SK-N-SH treated with all-trans-retinoic acid at 6 μM for 48 hours (cell line): ENCODE measurements at regions not wholly inside any gene's neighbourhood (a gene's known extent, or its start where the extent isn't known, plus 50 kb on each side); places are given as distances from the start of the nearest gene placed in this dataset.

Experiments used
- ATAC-seq: fragments of 200-7000 bp; cut with Tn5 transposase; 3 replicates; pipeline ENCODE4 v1.9.1; 2020; ENCODE audit warnings: mild to moderate bottlenecking, moderate library complexity
- ARNTL ChIP-seq: fragments of 450-650 bp; formaldehyde crosslinking; IDR thresholded peaks from 2 replicates; pipeline ENCODE4 v1.5.0; 2020; ENCODE audit warnings: low read depth, mild to moderate bottlenecking, moderate library complexity, borderline replicate concordance
- CSDC2 ChIP-seq: fragments of 250-450 bp; sonication (Bioruptor Pico); IDR thresholded peaks from 2 replicates; pipeline ENCODE4 v1.5.0; 2020; ENCODE audit warnings: mild to moderate bottlenecking, moderate library complexity
- ESRRG ChIP-seq: fragments of 250-450 bp; sonication (Bioruptor Pico); IDR thresholded peaks from 2 replicates; pipeline ENCODE4 v1.6.1; 2021; ENCODE audit warnings: mild to moderate bottlenecking
- GLIS3 ChIP-seq: fragments of 250-450 bp; sonication (Bioruptor Pico); IDR thresholded peaks from 2 replicates; pipeline ENCODE4 v1.5.0; 2020; ENCODE audit warnings: mild to moderate bottlenecking, moderate library complexity
- ISL1 ChIP-seq: fragments of 250-450 bp; sonication (Bioruptor Pico); IDR thresholded peaks from 2 replicates; pipeline ENCODE4 v2.1.2; 2022; ENCODE audit warnings: mild to moderate bottlenecking, moderate library complexity
- OSR1 ChIP-seq: fragments of 250-450 bp; sonication (Bioruptor Pico); IDR thresholded peaks from 2 replicates; pipeline ENCODE4 v1.8.0; 2022; ENCODE audit warnings: moderate library complexity, mild to moderate bottlenecking, inconsistent platforms
- PPARA ChIP-seq: fragments of 250-450 bp; sonication (Bioruptor Pico); IDR thresholded peaks from 2 replicates; pipeline ENCODE4 v1.5.0; 2020; ENCODE audit warnings: mild to moderate bottlenecking, borderline replicate concordance
- RARB ChIP-seq: fragments of 250-450 bp; sonication (Bioruptor Pico); IDR thresholded peaks from 2 replicates; pipeline ENCODE4 v1.8.0; 2021; ENCODE audit warnings: mild to moderate bottlenecking, moderate library complexity
- SNAI2 ChIP-seq: fragments of 250-450 bp; sonication (Bioruptor Pico); IDR thresholded peaks from 2 replicates; pipeline ENCODE4 v1.5.0; 2020; ENCODE audit warnings: mild to moderate bottlenecking, moderate library complexity
- TCF4 ChIP-seq: fragments of 250-450 bp; sonication (Bioruptor Pico); IDR thresholded peaks from 2 replicates; pipeline ENCODE4 v1.8.0; 2021; ENCODE audit warnings: mild to moderate bottlenecking, moderate library complexity, borderline replicate concordance
- TOX ChIP-seq: fragments of 250-450 bp; sonication (Bioruptor Pico); IDR thresholded peaks from 2 replicates; pipeline ENCODE4 v1.8.0; 2021; ENCODE audit warnings: mild to moderate bottlenecking, moderate library complexity, borderline replicate concordance
- ZC3H10 ChIP-seq: fragments of 250-450 bp; sonication (Bioruptor Pico); IDR thresholded peaks from 2 replicates; pipeline ENCODE4 v1.5.1; 2021; ENCODE audit warnings: mild to moderate bottlenecking, moderate library complexity
- ZFP3 ChIP-seq: fragments of 250-450 bp; sonication (Bioruptor Pico); IDR thresholded peaks from 2 replicates; pipeline ENCODE4 v1.5.0; 2020; ENCODE audit warnings: mild to moderate bottlenecking, moderate library complexity
- ZFP30 ChIP-seq: fragments of 450-650 bp; formaldehyde crosslinking; IDR thresholded peaks from 2 replicates; pipeline ENCODE4 v1.5.0; 2022; ENCODE audit warnings: mild to moderate bottlenecking, moderate library complexity
- ZNF565 ChIP-seq: fragments of 450-650 bp; formaldehyde crosslinking; conservative IDR thresholded peaks from 2 replicates; pipeline ENCODE4 v1.5.0; 2020; ENCODE audit warnings: low read depth, mild to moderate bottlenecking, moderate library complexity
- ZNF70 ChIP-seq: fragments of 450-650 bp; formaldehyde crosslinking; IDR thresholded peaks from 2 replicates; pipeline ENCODE4 v1.5.0; 2020; ENCODE audit warnings: mild to moderate bottlenecking, moderate library complexity
- ZNF8 ChIP-seq: fragments of 450-650 bp; formaldehyde crosslinking; IDR thresholded peaks from 2 replicates; pipeline ENCODE4 v1.5.0; 2020; ENCODE audit warnings: mild to moderate bottlenecking, moderate library complexity
- TF ChIP-seq, protein P1 (sequence below): fragments of 250-450 bp; sonication (Bioruptor Pico); IDR thresholded peaks from 2 replicates; pipeline ENCODE4 v1.8.0; 2021; ENCODE audit warnings: low read depth, mild to moderate bottlenecking, moderate library complexity, borderline replicate concordance
- TF ChIP-seq, protein P2 (sequence below): fragments of 250-450 bp; sonication (Bioruptor Pico); IDR thresholded peaks from 2 replicates; pipeline ENCODE4 v1.5.1; 2020; ENCODE audit warnings: low read depth, mild to moderate bottlenecking, moderate library complexity
- TF ChIP-seq, protein P3 (sequence below): fragments of 250-450 bp; sonication (Bioruptor Pico); IDR thresholded peaks from 2 replicates; pipeline ENCODE4 v1.5.1; 2021; ENCODE audit warnings: mild to moderate bottlenecking, moderate library complexity
- TF ChIP-seq, protein P4 (sequence below): fragments of 250-450 bp; sonication (Bioruptor Pico); IDR thresholded peaks from 2 replicates; pipeline ENCODE4 v1.5.0; 2020; ENCODE audit warnings: mild to moderate bottlenecking, moderate library complexity
- TF ChIP-seq, protein P5 (sequence below): fragments of 250-450 bp; sonication (Bioruptor Pico); IDR thresholded peaks from 2 replicates; pipeline ENCODE4 v1.8.0; 2020; ENCODE audit warnings: mild to moderate bottlenecking, moderate library complexity, borderline replicate concordance

DNA sequence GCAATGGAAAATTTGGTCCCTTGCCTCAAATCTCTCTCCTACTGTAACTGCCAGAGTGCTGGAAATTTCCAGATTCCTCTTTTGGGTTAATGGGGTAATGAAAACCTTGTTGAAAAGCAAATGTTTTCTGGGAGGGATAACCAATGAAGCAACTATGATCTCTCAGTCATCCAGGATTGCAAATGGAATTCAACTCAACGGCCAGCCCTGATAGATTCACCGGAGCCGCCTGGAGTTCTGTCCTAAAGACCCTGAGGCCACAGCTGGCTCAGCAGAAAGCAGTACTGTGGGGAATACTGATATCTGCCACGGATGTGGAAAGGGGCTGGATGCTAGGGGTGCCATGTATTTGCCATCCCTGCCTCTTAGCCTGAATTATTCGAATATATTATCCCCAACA lies 167.8 kb downstream of the NRP2 start:
- no peak for ATAC-seq
- TF ChIP-seq ARNTL (CRISPR knock-in tag), result no peak
- TF ChIP-seq, protein P1, sequence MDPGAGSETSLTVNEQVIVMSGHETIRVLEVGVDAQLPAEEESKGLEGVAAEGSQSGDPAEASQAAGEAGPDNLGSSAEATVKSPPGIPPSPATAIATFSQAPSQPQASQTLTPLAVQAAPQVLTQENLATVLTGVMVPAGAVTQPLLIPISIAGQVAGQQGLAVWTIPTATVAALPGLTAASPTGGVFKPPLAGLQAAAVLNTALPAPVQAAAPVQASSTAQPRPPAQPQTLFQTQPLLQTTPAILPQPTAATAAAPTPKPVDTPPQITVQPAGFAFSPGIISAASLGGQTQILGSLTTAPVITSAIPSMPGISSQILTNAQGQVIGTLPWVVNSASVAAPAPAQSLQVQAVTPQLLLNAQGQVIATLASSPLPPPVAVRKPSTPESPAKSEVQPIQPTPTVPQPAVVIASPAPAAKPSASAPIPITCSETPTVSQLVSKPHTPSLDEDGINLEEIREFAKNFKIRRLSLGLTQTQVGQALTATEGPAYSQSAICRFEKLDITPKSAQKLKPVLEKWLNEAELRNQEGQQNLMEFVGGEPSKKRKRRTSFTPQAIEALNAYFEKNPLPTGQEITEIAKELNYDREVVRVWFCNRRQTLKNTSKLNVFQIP (CRISPR knock-in tag), result no peak
- TF ChIP-seq RARB (CRISPR knock-in tag), result no peak
- no peak for TF ChIP-seq TOX (CRISPR knock-in tag)
- no peak for TF ChIP-seq OSR1 (CRISPR knock-in tag)
- TF ChIP-seq ZNF8 (CRISPR knock-in tag), result no peak
- TF ChIP-seq SNAI2 (CRISPR knock-in tag), result no peak
- TF ChIP-seq PPARA (CRISPR knock-in tag), result no peak
- no peak for TF ChIP-seq ZNF70 (CRISPR knock-in tag)
- TF ChIP-seq, protein P2, sequence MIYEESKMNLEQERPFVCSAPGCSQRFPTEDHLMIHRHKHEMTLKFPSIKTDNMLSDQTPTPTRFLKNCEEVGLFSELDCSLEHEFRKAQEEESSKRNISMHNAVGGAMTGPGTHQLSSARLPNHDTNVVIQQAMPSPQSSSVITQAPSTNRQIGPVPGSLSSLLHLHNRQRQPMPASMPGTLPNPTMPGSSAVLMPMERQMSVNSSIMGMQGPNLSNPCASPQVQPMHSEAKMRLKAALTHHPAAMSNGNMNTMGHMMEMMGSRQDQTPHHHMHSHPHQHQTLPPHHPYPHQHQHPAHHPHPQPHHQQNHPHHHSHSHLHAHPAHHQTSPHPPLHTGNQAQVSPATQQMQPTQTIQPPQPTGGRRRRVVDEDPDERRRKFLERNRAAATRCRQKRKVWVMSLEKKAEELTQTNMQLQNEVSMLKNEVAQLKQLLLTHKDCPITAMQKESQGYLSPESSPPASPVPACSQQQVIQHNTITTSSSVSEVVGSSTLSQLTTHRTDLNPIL, result no peak
- TF ChIP-seq, all 23 proteins: peak for 0

DNA sequence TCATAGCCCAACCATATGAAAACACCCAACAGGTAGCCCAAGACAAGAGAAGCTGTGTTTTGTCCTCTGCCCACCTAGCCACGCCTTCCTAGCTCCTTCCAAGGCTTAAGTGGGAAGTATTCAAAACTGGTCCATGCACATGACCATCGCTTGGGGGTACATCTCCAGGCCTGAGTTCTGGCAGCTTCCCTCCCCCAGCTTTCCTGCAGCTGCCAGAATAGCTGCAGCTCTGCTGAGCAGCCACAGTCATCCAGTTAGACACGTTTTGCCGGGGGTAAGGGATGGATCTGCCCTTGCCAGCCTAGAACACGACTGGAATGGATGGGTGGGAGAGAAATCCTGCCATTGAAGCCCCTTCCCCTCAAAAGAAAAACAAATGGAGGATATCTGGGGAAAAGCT lies 166.8 kb downstream of the NRP2 start:
- TF ChIP-seq, protein P1 (CRISPR knock-in tag), result no peak
- TF ChIP-seq SNAI2 (CRISPR knock-in tag), result no peak
- TF ChIP-seq, protein P3, sequence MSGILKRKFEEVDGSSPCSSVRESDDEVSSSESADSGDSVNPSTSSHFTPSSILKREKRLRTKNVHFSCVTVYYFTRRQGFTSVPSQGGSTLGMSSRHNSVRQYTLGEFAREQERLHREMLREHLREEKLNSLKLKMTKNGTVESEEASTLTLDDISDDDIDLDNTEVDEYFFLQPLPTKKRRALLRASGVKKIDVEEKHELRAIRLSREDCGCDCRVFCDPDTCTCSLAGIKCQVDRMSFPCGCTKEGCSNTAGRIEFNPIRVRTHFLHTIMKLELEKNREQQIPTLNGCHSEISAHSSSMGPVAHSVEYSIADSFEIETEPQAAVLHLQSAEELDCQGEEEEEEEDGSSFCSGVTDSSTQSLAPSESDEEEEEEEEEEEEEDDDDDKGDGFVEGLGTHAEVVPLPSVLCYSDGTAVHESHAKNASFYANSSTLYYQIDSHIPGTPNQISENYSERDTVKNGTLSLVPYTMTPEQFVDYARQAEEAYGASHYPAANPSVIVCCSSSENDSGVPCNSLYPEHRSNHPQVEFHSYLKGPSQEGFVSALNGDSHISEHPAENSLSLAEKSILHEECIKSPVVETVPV (CRISPR knock-in tag), result no peak
- no peak for TF ChIP-seq CSDC2
- no peak for TF ChIP-seq TCF4
- TF ChIP-seq ZC3H10 (CRISPR knock-in tag), result no peak
- TF ChIP-seq RARB (CRISPR knock-in tag), result no peak
- TF ChIP-seq, protein P2, result no peak
- TF ChIP-seq, protein P4, sequence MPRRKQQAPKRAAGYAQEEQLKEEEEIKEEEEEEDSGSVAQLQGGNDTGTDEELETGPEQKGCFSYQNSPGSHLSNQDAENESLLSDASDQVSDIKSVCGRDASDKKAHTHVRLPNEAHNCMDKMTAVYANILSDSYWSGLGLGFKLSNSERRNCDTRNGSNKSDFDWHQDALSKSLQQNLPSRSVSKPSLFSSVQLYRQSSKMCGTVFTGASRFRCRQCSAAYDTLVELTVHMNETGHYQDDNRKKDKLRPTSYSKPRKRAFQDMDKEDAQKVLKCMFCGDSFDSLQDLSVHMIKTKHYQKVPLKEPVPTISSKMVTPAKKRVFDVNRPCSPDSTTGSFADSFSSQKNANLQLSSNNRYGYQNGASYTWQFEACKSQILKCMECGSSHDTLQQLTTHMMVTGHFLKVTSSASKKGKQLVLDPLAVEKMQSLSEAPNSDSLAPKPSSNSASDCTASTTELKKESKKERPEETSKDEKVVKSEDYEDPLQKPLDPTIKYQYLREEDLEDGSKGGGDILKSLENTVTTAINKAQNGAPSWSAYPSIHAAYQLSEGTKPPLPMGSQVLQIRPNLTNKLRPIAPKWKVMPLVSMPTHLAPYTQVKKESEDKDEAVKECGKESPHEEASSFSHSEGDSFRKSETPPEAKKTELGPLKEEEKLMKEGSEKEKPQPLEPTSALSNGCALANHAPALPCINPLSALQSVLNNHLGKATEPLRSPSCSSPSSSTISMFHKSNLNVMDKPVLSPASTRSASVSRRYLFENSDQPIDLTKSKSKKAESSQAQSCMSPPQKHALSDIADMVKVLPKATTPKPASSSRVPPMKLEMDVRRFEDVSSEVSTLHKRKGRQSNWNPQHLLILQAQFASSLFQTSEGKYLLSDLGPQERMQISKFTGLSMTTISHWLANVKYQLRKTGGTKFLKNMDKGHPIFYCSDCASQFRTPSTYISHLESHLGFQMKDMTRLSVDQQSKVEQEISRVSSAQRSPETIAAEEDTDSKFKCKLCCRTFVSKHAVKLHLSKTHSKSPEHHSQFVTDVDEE (CRISPR knock-in tag), result no peak
- TF ChIP-seq ZFP30 (CRISPR knock-in tag), result no peak
- TF ChIP-seq ESRRG, result no peak
- no peak for TF ChIP-seq ZNF70 (CRISPR knock-in tag)
- TF ChIP-seq ZFP3 (CRISPR knock-in tag), result no peak
- no peak for TF ChIP-seq ZNF8 (CRISPR knock-in tag)
- no peak for TF ChIP-seq GLIS3 (CRISPR knock-in tag)
- no peak for TF ChIP-seq PPARA (CRISPR knock-in tag)
- TF ChIP-seq ZNF565 (CRISPR knock-in tag), result no peak
- TF ChIP-seq ARNTL (CRISPR knock-in tag), result no peak
- no peak for ATAC-seq

DNA sequence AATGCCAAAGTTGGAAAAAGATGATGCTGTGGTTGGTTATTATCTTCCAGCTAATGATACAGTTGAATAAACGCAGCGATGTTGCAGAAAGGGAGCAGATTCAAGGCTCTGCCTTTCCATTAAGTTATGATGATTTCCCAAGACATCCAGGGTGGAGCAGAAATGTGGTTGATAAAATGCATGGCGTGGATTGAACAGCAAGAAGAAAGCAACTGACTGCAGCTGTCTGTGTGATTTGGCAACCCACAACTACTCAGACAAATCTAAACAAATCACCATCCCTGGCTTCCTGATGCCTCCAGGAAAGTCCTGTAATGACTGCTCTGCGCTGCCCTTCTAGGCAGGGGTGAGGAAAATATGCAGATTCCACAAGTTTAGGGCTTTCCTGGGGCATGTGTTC lies 166.3 kb downstream of the NRP2 start:
- no peak for ATAC-seq
- no peak for TF ChIP-seq TCF4
- no peak for TF ChIP-seq PPARA (CRISPR knock-in tag)
- TF ChIP-seq, protein P3 (CRISPR knock-in tag), result no peak
- no peak for TF ChIP-seq ZNF565 (CRISPR knock-in tag)
- TF ChIP-seq, protein P5, sequence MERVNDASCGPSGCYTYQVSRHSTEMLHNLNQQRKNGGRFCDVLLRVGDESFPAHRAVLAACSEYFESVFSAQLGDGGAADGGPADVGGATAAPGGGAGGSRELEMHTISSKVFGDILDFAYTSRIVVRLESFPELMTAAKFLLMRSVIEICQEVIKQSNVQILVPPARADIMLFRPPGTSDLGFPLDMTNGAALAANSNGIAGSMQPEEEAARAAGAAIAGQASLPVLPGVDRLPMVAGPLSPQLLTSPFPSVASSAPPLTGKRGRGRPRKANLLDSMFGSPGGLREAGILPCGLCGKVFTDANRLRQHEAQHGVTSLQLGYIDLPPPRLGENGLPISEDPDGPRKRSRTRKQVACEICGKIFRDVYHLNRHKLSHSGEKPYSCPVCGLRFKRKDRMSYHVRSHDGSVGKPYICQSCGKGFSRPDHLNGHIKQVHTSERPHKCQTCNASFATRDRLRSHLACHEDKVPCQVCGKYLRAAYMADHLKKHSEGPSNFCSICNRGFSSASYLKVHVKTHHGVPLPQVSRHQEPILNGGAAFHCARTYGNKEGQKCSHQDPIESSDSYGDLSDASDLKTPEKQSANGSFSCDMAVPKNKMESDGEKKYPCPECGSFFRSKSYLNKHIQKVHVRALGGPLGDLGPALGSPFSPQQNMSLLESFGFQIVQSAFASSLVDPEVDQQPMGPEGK (CRISPR knock-in tag), result no peak
- no peak for TF ChIP-seq ZNF8 (CRISPR knock-in tag)
- no peak for TF ChIP-seq ZFP3 (CRISPR knock-in tag)
- TF ChIP-seq GLIS3 (CRISPR knock-in tag), result no peak
- no peak for TF ChIP-seq OSR1 (CRISPR knock-in tag)
- TF ChIP-seq ESRRG, result no peak
- no peak for TF ChIP-seq SNAI2 (CRISPR knock-in tag)
- TF ChIP-seq ISL1, result no peak
- TF ChIP-seq ARNTL (CRISPR knock-in tag), result no peak
